Thyroid gland (tissue), 4 donors: ENCODE measurements at regions not wholly inside any gene's neighbourhood (a gene's known extent, or its start where the extent isn't known, plus 50 kb on each side); places are given as distances from the start of the nearest gene placed in this dataset.

Experiments
- DNase-seq, 2 donors: peaks; one replicate each; pipeline ENCODE4 v3.0.0-alpha.2; 2019
- H3K27ac ChIP-seq, 3 donors: fragments of 200-600 bp; sonication (generic); 1 replicate in 2 of 3; 2 replicates in 1 of 3; pipeline ENCODE4 v1.5.1; 2016 to 2019; ENCODE audit warnings: mild to moderate bottlenecking in 1 of 3, moderate library complexity in 1 of 3
- H3K27me3 ChIP-seq: fragments of 200-600 bp; sonication (generic); one replicate; pipeline ENCODE4 v1.5.1; 2019
- H3K36me3 ChIP-seq, 2 donors: fragments of 200-600 bp; sonication (generic); one replicate each; pipeline ENCODE4 v1.5.1; 2016 to 2019
- H3K4me1 ChIP-seq, 2 donors: fragments of 200-600 bp; sonication (generic); one replicate each; pipeline ENCODE4 v1.5.1; 2017 to 2019
- H3K4me3 ChIP-seq, 3 donors: fragments of 200-600 bp; sonication (generic); replicated peaks in 1 of 3; 1 replicate in 2 of 3; 2 replicates in 1 of 3; pipeline ENCODE4 v1.5.1; 2016; ENCODE audit warnings: mild to moderate bottlenecking in 1 of 3
- H3K9me3 ChIP-seq: fragments of 200-600 bp; sonication (generic); one replicate; pipeline ENCODE4 v1.5.1; 2017
- CTCF ChIP-seq, 6 experiments: fragments of 200-600 bp in 3 of 6; fragments of 450-650 bp in 3 of 6; sonication (generic) in 3 of 6; IDR thresholded peaks; one replicate each; pipeline ENCODE4 v1.5.1; 2016 to 2019; ENCODE audit warnings: antibody characterized with exemption in 6 of 6, mild to moderate bottlenecking in 2 of 6, inconsistent platforms in 1 of 6, moderate library complexity in 1 of 6
- POLR2A ChIP-seq, 2 donors: fragments of 450-650 bp; IDR thresholded peaks; one replicate each; pipeline ENCODE4 v1.6.1; 2017; ENCODE audit warnings: antibody characterized with exemption in 2 of 2, mild to moderate bottlenecking in 2 of 2, moderate library complexity in 1 of 2
- WGBS, 2 donors: methylation state at CpG; one replicate each; pipeline ENCODE4 v1.1.5; 2017; 5-methylcytosine and 5-hydroxymethylcytosine counted together
- intact Hi-C: fragments of 100-400 bp; cut with DNase I; formaldehyde crosslinking; loops from one replicate; pipeline ENCODE4 v1.15.1; 2023

DNA sequence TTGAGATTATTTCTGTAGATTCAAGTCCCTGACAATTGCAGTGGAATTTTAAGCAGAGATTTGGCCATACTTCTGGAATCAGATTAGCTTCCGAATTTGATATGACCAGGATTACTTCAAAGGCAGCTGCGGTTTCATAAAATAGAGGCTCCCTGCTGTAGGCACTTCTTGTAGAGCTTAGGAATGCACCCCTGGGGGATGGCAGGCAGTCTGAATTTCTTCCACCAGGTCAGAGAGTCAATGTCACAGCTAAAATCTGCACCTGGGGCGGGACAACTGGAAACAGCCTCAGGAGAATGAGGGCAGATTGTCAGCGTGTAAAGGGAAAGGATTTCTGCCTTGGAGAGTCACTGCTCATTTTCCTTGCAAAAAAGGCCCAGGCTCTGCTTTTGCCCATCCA, 182.6 kb downstream of the ARRDC4 start:
- Histone ChIP-seq H3K27ac (no peak overlapping the region), H3K36me3 (no peaks in the 10 kb centered on the region), H3K4me3 (no peak overlapping the region), H3K9me3 (no peaks in the 10 kb centered on the region), H3K4me1 (no peaks in the 10 kb centered on the region), H3K27me3 (no peaks in the 10 kb centered on the region)
- DNase-seq = no peak
- intact Hi-C loops = no loop called here
- WGBS, 2 donors = 84 to 87% methylated on average over 4 of the region's 4 CpGs
- TF ChIP-seq CTCF (IDR thresholded peaks at IDR 0.05) (no peak), POLR2A (IDR thresholded peaks at IDR 0.05) (no peak)

- no peak overlapping the region for H3K4me3 ChIP-seq
- H3K27ac ChIP-seq = no peak overlapping the region
- TF ChIP-seq POLR2A (IDR thresholded peaks at IDR 0.05) (no peak), CTCF (IDR thresholded peaks at IDR 0.05) (no peak)
- H3K9me3 ChIP-seq = no peaks in the 10 kb centered on the region
- no peaks in the 10 kb centered on the region for H3K4me1 ChIP-seq
- intact Hi-C loops = no loop called here
- H3K27me3 ChIP-seq = no peaks in the 10 kb centered on the region
- DNase-seq = no peak
- 84 to 94% methylated on average over 2 of the region's 2 CpGs for WGBS, 2 donors
- H3K36me3 ChIP-seq = no peaks in the 10 kb centered on the region
These were observed 183.9 kb downstream of the ARRDC4 start for GRCh38 chr15:98144388-98144787.

DNA sequence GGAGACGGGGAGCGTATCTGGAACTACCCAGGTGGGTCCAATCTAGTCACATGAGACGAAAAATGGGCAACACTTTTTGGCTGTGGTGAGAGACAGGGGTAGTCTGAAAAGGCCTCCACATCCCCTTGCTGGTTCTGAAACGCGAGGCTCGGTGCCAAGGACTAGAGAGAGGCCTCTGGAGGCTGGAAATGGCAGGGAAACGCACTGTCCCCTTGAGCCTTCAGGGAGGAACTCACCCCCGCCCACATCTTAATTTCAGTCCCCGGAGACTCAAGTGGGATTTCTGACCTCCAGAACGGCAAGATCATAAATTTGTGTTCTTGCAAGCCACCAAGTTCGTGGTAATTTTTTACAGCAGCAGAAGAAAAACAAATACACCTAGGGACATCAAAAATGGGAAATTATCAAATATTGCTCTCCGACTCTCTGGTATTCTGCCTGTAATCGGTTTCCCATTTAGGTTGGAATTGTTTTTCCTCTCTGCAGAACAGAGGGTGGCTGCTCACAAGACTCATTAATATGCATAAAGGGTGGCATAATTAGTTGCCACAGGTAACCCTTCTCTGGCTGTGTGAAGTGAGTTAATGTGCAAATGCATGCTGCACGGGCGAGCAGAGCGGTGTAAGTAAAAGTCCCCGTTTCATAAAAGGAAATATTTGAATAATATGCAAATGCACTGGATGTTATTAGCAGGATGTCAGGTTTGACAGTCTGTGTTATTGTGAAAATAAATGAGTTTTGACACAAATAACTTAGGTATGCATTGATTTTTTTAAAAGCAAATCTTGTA, 185.7 kb downstream of the ARRDC4 start:
- Histone ChIP-seq H3K9me3 (no peaks in the 10 kb centered on the region), H3K27me3 (no peaks in the 10 kb centered on the region), H3K36me3 (no peaks in the 10 kb centered on the region), H3K27ac (no peak overlapping the region), H3K4me1 (no peaks in the 10 kb centered on the region), H3K4me3 (no peak overlapping the region)
- TF ChIP-seq CTCF (IDR thresholded peaks at IDR 0.05) (no peak), POLR2A (IDR thresholded peaks at IDR 0.05) (no peak)
- no peak for DNase-seq
- intact Hi-C loops = no loop called here
- WGBS, 2 donors = 78 to 83% methylated on average over 17 of the region's 17 CpGs

GRCh38 chr15:98147415-98147814, 186.9 kb downstream of the ARRDC4 start:
- TF ChIP-seq POLR2A (IDR thresholded peaks at IDR 0.05) = no peak
- no peak for TF ChIP-seq CTCF (IDR thresholded peaks at IDR 0.05)
- no peaks in the 10 kb centered on the region for H3K9me3 ChIP-seq
- intact Hi-C loops = no loop called here
- WGBS, 2 donors = 58 to 66% methylated on average over 5 of the region's 5 CpGs
- no peak overlapping the region for H3K27ac ChIP-seq
- DNase-seq = no peak
- H3K36me3 ChIP-seq = no peaks in the 10 kb centered on the region
- H3K4me1 ChIP-seq = no peaks in the 10 kb centered on the region
- H3K27me3 ChIP-seq = no peaks in the 10 kb centered on the region
- H3K4me3 ChIP-seq = no peak overlapping the region

GRCh38 chr15:98150084-98150483, 189.6 kb downstream of the ARRDC4 start:
- no peak for DNase-seq
- intact Hi-C loops = no loop called here

More at GRCh38 chr15:98150084-98150483, 189.6 kb downstream of the ARRDC4 start:
- no peak overlapping the region for H3K27ac ChIP-seq
- no peak overlapping the region for H3K4me3 ChIP-seq
- H3K4me1 ChIP-seq = no peaks in the 10 kb centered on the region
- 86 to 89% methylated on average over 2 of the region's 2 CpGs for WGBS, 2 donors
- H3K36me3 ChIP-seq = no peaks in the 10 kb centered on the region
- H3K9me3 ChIP-seq = no peaks in the 10 kb centered on the region
- H3K27me3 ChIP-seq = no peaks in the 10 kb centered on the region
- TF ChIP-seq CTCF (IDR thresholded peaks at IDR 0.05) = no peak
- no peak for TF ChIP-seq POLR2A (IDR thresholded peaks at IDR 0.05)
